GM23338 (cell line): ENCODE measurements at regions not wholly inside any gene's neighbourhood (a gene's known extent, or its start where the extent isn't known, plus 50 kb on each side); places are given as distances from the start of the nearest gene placed in this dataset.

ENCODE experiments used
- ATAC-seq: fragments of 200-7000 bp; cut with Tn5 transposase; 3 replicates; pipeline ENCODE4 v1.9.1; 2020
- DNase-seq: peaks from one replicate; pipeline ENCODE4 v3.0.0-alpha.2; 2015; ENCODE audit warnings: low spot score
- H2AFZ ChIP-seq: fragments of 200-600 bp; sonication (generic); 2 replicates; pipeline ENCODE4 v1.8.0; 2016; ENCODE audit warnings: antibody characterized with exemption, mild to moderate bottlenecking, moderate library complexity
- H3F3A ChIP-seq: fragments of 200-600 bp; sonication (generic); replicated peaks from 2 replicates; pipeline ENCODE4 v1.8.0; 2017; ENCODE audit warnings: antibody characterized with exemption, mixed run types, low read depth
- H3K27ac ChIP-seq: fragments of 200-600 bp; sonication (generic); 2 replicates; pipeline ENCODE4 v1.6.1; 2016; ENCODE audit warnings: low read depth
- H3K27me3 ChIP-seq: fragments of 200-600 bp; sonication (generic); 2 replicates; pipeline ENCODE4 v1.8.0; 2016; ENCODE audit warnings: mild to moderate bottlenecking, mixed run types, moderate library complexity; ENCODE audit not compliant: insufficient read depth
- H3K36me3 ChIP-seq: fragments of 200-600 bp; sonication (generic); 2 replicates; pipeline ENCODE4 v1.8.0; 2016; ENCODE audit warnings: mild to moderate bottlenecking; ENCODE audit not compliant: insufficient read depth
- H3K4me1 ChIP-seq: fragments of 200-600 bp; sonication (generic); 2 replicates; pipeline ENCODE4 v1.8.0; 2016; ENCODE audit warnings: mild to moderate bottlenecking, moderate library complexity; ENCODE audit not compliant: insufficient read depth
- H3K4me2 ChIP-seq: fragments of 200-600 bp; sonication (generic); 2 replicates; pipeline ENCODE4 v1.7.1; 2017; ENCODE audit warnings: mixed run types
- H3K4me3 ChIP-seq: fragments of 200-600 bp; sonication (generic); 2 replicates; pipeline ENCODE4 v1.6.1; 2016; ENCODE audit warnings: mixed run types
- H3K79me2 ChIP-seq: fragments of 200-600 bp; sonication (generic); replicated peaks from 2 replicates; pipeline ENCODE4 v1.8.0; 2017; ENCODE audit warnings: mild to moderate bottlenecking; ENCODE audit not compliant: insufficient read depth
- H3K9me2 ChIP-seq: fragments of 200-600 bp; sonication (generic); 2 replicates; pipeline ENCODE4 v1.8.0; 2017; ENCODE audit not compliant: insufficient read depth
- H4K20me1 ChIP-seq: fragments of 200-600 bp; sonication (generic); replicated peaks from 2 replicates; pipeline ENCODE4 v1.8.0; 2017; ENCODE audit warnings: mild to moderate bottlenecking; ENCODE audit not compliant: insufficient read depth
- H3K27ac Mint-ChIP-seq: 2 replicates; pipeline ENCODE4 v1.8.0; 2020; ENCODE audit warnings: inconsistent platforms, mild to moderate bottlenecking, moderate library complexity, mixed read lengths
- H3K27me3 Mint-ChIP-seq: 3 replicates; pipeline ENCODE4 v1.8.0; 2022; ENCODE audit warnings: low read depth, mild to moderate bottlenecking, moderate library complexity, mixed read lengths, inconsistent platforms; ENCODE audit not compliant: insufficient read depth, poor library complexity
- H3K36me3 Mint-ChIP-seq: 3 replicates; pipeline ENCODE4 v1.8.0; 2021; ENCODE audit warnings: low read depth, mild to moderate bottlenecking, inconsistent platforms, moderate library complexity, mixed read lengths
- H3K4me1 Mint-ChIP-seq: 3 replicates; pipeline ENCODE4 v1.8.0; 2020; ENCODE audit warnings: mild to moderate bottlenecking, inconsistent platforms, mixed read lengths
- H3K4me3 Mint-ChIP-seq: 3 replicates; pipeline ENCODE4 v1.8.0; 2021; ENCODE audit warnings: moderate library complexity, mild to moderate bottlenecking, inconsistent platforms, mixed read lengths
- H3K9me3 Mint-ChIP-seq: 3 replicates; pipeline ENCODE4 v1.8.0; 2020; ENCODE audit warnings: moderate library complexity, mild to moderate bottlenecking, inconsistent platforms, mixed read lengths
- EZH2 ChIP-seq: fragments of 200-600 bp; sonication (generic); IDR thresholded peaks from one replicate; pipeline ENCODE4 v1.8.0; 2017; ENCODE audit warnings: antibody characterized with exemption, mild to moderate bottlenecking, low read depth; ENCODE audit not compliant: unreplicated experiment
- EZH2phosphoT487 ChIP-seq: fragments of 200-600 bp; sonication (generic); IDR thresholded peaks from one replicate; pipeline ENCODE4 v1.8.1; 2018; ENCODE audit warnings: antibody characterized with exemption; ENCODE audit not compliant: unreplicated experiment
- JUNB ChIP-seq: IDR thresholded peaks from one replicate; pipeline ENCODE4 v1.6.1; 2016; ENCODE audit warnings: antibody characterized with exemption; ENCODE audit not compliant: unreplicated experiment
- NANOG ChIP-seq: IDR thresholded peaks from 2 replicates; pipeline ENCODE4 v1.6.1; 2016; ENCODE audit warnings: antibody characterized with exemption, borderline replicate concordance
- POLR2AphosphoS5 ChIP-seq: IDR thresholded peaks from 2 replicates; pipeline ENCODE4 v1.6.1; 2016; ENCODE audit warnings: antibody characterized with exemption, low read depth
- STAT1 ChIP-seq: IDR thresholded peaks from one replicate; pipeline ENCODE4 v1.6.1; 2016; ENCODE audit warnings: antibody characterized with exemption; ENCODE audit not compliant: unreplicated experiment
- ZNF331 ChIP-seq: fragments of 250-450 bp; sonication (Bioruptor Pico); IDR thresholded peaks from 2 replicates; pipeline ENCODE4 v1.5.0; 2020; ENCODE audit warnings: low read depth, mild to moderate bottlenecking, moderate library complexity
- ZNF462 ChIP-seq: fragments of 250-450 bp; sonication (Bioruptor Pico); IDR thresholded peaks from 2 replicates; pipeline ENCODE4 v1.5.0; 2020; ENCODE audit warnings: mild to moderate bottlenecking, moderate library complexity
- TF ChIP-seq, protein P1 (sequence below), 2 experiments: fragments of 200-600 bp in 1 of 2; sonication (generic) in 1 of 2; conservative IDR thresholded peaks; 2 replicates each; pipeline versions ENCODE4 v1.5.1 to v1.6.1; 2016 to 2017; ENCODE audit warnings: antibody characterized with exemption in 2 of 2, low read depth in 2 of 2, mild to moderate bottlenecking in 2 of 2, moderate library complexity in 1 of 2

DNA sequence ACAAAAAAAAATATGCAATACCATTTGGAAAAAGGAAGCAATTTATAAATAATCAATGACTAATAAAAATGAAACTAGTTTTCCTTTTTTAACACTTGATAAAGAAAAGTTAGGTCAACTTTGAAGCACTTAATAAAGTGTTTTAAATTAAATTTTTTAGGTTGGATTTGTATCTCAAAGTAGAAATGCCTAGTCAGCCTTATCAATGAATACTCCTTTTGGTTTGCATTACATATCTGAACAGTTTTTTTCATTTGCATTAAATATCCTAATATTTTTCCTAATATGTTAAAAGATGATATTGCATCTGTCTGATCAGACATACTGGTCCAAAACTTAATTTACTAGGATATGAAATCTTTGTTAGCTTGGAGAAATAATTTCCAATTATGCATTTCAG, 155.8 kb upstream of the ZFP42 start:
- DNase-seq (no peak), ATAC-seq (no peak)
- no peak for TF ChIP-seq POLR2AphosphoS5
- TF ChIP-seq NANOG: no peak
- TF ChIP-seq ZNF462 (CRISPR knock-in tag): no peak
- TF ChIP-seq EZH2: no peak
- TF ChIP-seq EZH2phosphoT487: no peak
- Histone ChIP-seq H3K9me2 (no peaks in the 10 kb centered on the region), H4K20me1 (no peaks in the 10 kb centered on the region), H3K4me3 (no peak overlapping the region), H3K27me3 (no peaks in the 10 kb centered on the region), H2AFZ (no peak overlapping the region), H3F3A (no peaks in the 10 kb centered on the region), H3K4me2 (no peak overlapping the region), H3K36me3 (no peaks in the 10 kb centered on the region), H3K4me1 (no peaks in the 10 kb centered on the region), H3K27ac (no peak overlapping the region), H3K79me2 (no peaks in the 10 kb centered on the region)
- Mint-ChIP-seq H3K9me3 (no peaks in the 10 kb centered on the region), H3K4me3 (no peak overlapping the region), H3K27me3 (no peaks in the 10 kb centered on the region), H3K4me1 (no peaks in the 10 kb centered on the region), H3K27ac (no peak overlapping the region), H3K36me3 (no peaks in the 10 kb centered on the region)

DNA sequence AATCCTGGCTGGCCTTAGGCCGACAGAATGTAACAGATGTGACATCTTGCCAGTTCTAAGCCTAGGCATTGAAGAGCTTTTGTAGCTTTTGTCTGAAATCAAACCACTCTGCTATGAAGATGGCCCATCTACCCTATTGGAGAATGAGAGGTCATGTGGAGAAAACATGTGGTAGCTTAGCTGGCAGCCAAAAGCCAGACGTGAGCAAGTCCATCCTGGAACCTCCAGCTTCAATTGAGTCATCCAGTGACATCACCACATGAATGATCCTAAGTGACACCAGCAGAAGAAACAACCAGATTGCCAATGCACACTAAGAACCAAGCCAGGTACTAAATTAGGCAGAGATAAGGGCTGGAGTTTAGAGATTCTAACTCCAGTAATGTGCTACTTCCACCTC, 154.8 kb upstream of the ZFP42 start:
- ATAC-seq: no peak
- TF ChIP-seq JUNB (no peak), STAT1 (no peak), ZNF331 (CRISPR knock-in tag) (no peak), POLR2AphosphoS5 (no peak)
- TF ChIP-seq, protein P1, sequence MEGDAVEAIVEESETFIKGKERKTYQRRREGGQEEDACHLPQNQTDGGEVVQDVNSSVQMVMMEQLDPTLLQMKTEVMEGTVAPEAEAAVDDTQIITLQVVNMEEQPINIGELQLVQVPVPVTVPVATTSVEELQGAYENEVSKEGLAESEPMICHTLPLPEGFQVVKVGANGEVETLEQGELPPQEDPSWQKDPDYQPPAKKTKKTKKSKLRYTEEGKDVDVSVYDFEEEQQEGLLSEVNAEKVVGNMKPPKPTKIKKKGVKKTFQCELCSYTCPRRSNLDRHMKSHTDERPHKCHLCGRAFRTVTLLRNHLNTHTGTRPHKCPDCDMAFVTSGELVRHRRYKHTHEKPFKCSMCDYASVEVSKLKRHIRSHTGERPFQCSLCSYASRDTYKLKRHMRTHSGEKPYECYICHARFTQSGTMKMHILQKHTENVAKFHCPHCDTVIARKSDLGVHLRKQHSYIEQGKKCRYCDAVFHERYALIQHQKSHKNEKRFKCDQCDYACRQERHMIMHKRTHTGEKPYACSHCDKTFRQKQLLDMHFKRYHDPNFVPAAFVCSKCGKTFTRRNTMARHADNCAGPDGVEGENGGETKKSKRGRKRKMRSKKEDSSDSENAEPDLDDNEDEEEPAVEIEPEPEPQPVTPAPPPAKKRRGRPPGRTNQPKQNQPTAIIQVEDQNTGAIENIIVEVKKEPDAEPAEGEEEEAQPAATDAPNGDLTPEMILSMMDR (conservative IDR thresholded peaks at IDR 0.05; ENCODE audit: low read depth in 2 of 2): no peak
- Histone ChIP-seq H3K79me2 (no peaks in the 10 kb centered on the region), H3K27me3 (no peaks in the 10 kb centered on the region), H3F3A (no peaks in the 10 kb centered on the region), H3K9me2 (no peaks in the 10 kb centered on the region), H3K4me1 (no peaks in the 10 kb centered on the region), H2AFZ (peak overlapping the region; percentile 23; the same call in 1 of the 2 replicates), H3K4me2 (no peak overlapping the region), H4K20me1 (no peaks in the 10 kb centered on the region), H3K4me3 (no peak overlapping the region), H3K27ac (no peak overlapping the region), H3K36me3 (no peaks in the 10 kb centered on the region)
- no peaks in the 10 kb centered on the region for H3K36me3 Mint-ChIP-seq
- no peak overlapping the region for H3K4me3 Mint-ChIP-seq
- no peak overlapping the region for H3K27ac Mint-ChIP-seq
- no peak for DNase-seq
- no peaks in the 10 kb centered on the region for H3K4me1 Mint-ChIP-seq
- H3K27me3 Mint-ChIP-seq: no peaks in the 10 kb centered on the region
- H3K9me3 Mint-ChIP-seq: peaks cover 5% of the 10 kb centered on the region; the same call in 2 of the 3 replicates
